SW480 (cell line): ENCODE measurements at regions not wholly inside any gene's neighbourhood (a gene's known extent, or its start where the extent isn't known, plus 50 kb on each side); places are given as distances from the start of the nearest gene placed in this dataset.
A peak's percentile ranks its signal among the peaks of the same experiment; 100 is the strongest.
"Not testable (repeated sequence)": the region's sequence is repeated elsewhere in the genome, so short reads cannot be mapped to it uniquely, and the experiment has no call there.

Experiments
- DNase-seq: peaks from one replicate; pipeline ENCODE4 v3.0.0-alpha.2; 2016; ENCODE audit warnings: low spot score

DNA sequence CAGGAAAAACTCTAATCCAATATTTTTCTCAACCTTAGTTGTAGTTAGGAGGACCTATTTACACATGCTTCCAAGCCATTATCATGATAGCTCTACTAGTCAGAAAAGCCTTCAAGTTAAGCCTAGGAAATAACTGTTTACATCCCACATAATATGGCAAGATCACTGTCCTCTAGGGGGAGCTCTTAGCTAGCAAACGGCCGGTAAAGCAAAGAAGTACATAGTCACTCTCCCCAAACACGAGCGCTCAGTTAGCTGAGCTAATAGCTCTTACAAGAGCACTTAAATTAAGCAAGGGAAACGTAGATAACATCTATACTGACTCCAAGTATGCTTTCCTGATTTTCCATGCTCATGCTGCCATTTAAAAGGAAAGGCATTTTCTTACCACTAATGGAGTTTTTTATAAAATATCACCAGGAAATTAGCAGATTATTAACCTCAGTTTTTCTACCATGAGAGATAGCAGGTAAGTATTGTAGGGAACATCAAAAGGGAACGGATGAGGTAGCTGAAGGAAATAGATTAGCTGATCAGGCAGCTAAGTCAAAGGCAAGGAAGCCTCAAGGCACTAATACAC is 100.6 kb upstream of the PABPC3 start:
- peak; percentile 85 for DNase-seq

DNA sequence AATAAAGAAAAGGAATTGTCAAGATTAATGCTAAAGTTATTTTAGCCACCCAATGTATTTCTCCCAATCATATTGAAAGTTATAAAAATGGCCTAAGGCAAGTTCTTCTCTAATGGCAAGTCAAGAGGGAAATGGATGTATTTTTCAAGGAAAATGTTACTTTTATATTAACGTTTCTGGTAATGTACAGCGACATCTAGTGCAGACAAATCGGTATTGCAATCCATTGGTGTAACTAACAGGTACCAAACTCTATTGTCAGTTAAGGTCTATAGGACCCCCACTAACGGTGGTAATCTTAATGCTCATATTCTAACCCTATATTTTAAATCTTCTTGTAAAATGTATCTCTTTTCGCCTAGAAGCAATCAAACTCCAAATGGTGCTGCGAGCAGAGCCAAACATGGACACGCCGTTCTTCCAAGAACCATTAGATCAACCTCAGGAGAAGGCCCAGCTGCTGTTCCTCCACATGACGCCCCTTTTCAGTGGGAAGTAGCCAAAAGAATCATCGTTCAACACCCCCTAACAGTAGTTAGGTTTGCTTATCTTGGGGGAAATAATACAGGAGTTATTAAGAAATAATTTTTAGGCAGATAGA is 98.5 kb upstream of the PABPC3 start:
- DNase-seq: peak; percentile 42

DNA sequence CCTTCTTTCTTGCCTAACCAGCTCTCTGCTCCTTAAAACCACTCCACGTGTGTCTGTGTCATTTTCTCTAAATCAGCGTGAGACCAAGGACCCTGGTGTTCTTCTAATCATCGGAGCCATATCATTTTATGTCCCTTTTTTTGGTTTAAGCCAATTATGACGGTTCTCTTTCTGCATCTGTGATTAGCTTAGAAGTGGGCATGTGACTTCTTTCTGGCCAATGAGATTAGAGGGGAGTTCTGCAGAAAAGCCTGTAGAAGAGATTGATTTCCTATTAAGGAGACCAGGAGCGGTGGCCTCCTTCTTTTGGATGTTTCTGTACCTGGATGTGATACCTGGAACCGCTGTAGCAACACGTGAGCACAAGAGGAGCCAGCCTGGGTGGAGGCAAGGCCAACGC is 97.5 kb upstream of the PABPC3 start:
- no peak for DNase-seq

DNA sequence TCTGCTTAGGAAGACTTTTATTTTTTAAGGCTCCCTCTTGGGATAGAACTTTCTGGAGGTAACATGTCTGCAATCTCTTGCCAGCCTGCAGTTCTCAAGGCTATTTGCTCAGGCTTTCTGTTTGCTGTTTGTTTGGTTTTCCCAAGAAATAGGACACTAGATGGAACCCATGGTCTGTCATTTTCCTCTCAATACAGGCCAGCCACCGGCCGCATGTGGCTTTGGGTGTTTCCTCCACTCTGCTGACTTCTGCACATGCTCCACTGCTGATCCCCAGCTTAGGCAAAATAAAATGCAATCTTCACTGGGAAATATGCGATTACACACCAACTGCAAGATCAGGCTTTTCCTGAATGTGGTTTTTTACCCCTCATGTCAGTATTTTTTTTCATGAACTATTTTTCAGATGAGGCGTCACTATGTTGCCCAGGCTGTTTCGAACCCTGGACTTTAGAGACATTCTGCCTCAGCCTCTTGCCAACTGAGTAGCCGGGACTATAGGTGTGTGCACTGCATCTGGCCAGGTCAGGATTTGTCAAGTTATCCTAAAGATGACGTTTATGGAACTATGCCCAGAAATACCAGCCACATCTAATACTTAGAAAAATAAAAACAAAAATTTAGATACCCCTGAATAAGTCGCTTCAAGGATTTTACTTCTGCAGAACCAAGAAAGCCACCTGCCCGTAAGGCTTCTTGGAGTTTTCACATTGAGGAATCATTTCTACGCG is 94.3 kb upstream of the PABPC3 start:
- peak; percentile 10 for DNase-seq

- DNase-seq: peak; percentile 62
Measured at GRCh38 chr13:25002311-25002710, 93.6 kb upstream of the PABPC3 start.

DNA sequence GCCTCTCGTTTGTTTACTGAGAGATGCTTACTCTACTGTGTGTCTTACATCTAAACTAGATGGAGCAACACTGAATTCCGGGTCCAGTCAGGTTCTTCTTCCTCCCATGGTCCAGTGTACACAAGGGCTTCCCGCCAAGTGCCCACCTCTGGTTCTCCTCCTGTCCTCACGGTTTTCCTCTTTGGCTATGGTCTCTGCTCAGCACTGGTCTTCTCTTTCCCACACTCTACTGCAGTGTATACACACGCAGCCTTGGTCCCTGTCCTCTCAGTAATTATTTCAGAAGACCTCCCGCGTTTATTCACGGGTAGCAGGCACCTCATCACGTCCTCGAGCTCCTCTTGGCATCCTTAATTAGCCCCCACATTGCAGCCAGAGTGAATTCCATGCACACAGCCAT is 91.4 kb upstream of the PABPC3 start:
- not testable (repeated sequence) for DNase-seq

DNA sequence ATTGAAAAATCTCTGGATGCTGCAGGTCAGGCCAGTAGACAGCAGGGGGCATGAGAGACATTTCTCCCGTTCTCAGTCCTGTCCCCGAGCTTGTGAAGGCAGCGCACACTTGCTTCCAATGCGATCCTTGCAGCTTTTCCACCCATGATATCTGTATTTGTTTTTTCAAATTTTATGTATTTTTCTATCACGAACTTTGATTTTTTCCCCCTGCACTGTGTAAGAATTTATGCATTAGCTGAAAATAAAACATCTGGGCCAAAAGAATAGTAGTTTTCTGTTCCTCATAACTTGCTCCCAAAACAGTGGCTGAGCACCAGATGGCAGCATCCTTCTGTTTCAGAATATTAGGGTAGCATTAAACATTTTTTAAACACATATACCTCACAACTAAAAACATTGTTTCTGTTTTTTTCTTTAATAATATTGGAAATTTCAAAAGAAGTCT is 90.9 kb upstream of the PABPC3 start:
- peak; percentile 46 for DNase-seq

DNA sequence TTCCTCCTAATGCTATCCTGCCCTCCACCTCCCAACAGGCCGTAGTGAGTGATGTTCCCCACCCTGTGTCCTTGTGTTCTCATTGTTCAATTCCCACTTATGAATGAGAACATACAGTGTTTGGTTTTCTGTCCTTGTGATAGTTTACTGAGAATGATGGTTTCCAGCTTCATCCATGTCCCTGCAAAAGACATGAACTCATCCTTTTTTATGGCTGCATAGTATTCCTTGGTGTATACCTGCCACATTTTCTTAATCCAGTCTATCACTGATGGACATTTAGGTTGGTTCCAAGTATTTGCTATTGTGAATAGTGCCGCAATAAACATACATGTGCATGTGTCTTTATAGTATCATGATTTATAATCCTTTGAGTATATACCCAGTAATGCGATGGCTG is 88.5 kb upstream of the PABPC3 start:
- not testable (repeated sequence) for DNase-seq

DNA sequence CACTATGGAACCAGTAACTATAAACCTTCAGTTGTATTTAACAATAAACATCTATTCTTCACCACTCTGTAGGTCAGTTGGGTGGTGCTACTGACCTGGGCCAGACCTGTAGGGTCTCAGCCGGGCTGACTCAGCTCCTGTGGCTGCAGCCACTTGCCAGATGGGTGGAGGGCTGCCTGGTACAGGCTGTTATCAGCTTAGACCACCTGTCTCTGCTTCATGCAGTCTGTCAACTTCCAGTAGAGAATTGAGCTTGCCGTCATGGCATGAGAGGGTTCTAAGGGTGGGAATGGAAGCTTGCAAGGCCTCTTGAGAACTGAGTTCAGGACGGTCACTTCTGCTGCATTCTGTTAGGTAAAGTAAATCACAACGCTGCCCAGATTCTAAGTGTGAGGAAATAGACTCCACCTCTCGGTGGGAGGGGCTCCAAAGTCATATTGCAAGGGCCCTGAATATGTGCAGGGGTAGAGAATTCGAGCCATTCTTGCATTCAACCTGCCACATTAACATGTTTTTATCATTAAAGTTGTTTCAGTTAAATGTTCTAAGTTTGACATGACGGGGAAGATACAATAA is 81.5 kb upstream of the PABPC3 start:
- DNase-seq: not testable (repeated sequence)

- DNase-seq: not testable (repeated sequence)
Measured at GRCh38 chr13:25017176-25017575, 78.8 kb upstream of the PABPC3 start.

DNA sequence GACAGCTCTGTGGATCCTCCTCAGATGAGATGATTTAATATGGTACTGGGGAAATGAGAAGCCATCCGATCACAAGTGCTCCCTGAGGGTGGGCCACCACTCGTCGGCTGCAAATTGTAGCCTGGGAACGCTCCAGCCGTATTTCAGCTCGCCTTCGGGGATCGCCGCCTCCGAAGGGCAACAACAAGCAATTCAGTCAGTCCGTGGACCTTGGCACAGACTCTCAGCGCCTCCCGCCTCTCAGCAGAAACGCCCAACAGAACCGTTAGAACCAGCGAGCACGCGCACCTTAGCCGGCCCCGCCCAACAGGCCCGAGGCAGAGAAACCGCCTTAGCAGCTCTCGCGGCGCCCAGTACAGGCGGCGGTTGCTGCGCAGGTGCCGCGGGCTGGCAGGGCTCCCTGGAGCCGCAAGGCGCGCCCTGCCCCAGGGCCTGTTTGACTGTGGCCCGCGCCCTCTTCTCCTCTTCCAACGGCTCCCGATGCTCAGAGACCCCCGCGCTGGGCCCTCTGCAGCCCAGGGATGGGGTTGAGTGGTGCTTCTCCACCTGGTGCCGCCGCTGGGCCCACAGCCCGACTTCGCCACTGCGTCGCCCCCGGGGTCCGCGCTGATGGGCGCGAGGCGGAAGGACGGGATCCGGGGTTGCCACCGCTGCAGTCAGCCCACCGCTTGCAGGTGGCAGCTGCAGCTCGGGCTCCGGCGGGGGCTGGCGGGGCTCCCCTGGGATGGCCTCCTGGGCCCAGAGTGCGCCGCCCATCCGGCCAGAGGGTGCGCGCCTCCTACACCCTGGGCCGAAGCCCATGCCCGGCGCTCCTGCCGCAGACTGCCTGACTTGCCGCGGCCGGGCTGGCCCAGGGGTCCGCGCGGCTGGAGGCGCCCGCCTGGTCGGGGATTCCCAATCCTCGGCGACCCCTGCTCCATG is 77.9 kb upstream of the PABPC3 start:
- DNase-seq: peak; percentile 57

DNA sequence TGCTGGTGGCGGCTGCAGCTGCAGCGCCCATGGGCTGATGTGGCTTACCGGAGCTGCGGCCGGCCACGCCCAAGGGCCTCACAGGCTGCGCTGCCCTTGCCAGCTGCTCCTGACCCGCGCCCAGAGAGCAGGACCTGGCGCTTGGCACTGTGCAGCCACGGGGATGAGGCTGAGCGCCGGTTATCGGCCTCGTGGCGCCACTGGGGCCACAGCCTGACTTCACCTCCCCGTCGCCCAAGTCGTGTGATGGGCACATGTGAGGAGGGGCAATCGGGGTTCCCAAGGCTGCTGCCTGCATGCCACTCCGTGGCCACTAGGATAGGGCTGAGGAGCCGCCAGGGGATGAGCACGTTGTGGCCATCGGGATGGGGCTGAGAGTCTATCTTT is 77.2 kb upstream of the PABPC3 start:
- DNase-seq: peak; percentile 46

GRCh38 chr13:25019741-25020140 is 76.2 kb upstream of the PABPC3 start:
- DNase-seq: not testable (repeated sequence)

GRCh38 chr13:25024175-25024574 is 71.8 kb upstream of the PABPC3 start:
- DNase-seq: no peak

- no peak for DNase-seq
Measured at GRCh38 chr13:25032160-25032559, 63.8 kb upstream of the PABPC3 start.

DNA sequence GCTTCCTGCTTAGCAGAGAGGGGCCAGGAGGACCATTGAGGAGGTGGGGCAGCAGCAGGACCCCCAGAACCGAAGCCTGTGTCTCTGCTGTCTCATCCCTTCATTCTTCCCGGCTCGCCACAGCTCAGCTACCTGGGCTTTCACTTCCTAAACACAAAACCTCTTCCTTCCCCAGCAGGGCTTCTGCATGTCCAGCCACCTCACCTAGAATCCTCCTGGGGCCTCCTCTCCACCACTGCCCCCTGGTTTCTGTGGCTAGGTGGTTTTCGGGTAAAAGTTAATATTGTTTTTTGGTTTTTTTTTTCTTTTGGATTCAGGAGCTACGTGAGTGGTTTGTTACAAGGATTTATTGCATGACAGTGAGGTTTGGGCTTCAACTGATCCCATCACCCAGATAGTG is 61.8 kb upstream of the PABPC3 start:
- DNase-seq: no peak

- DNase-seq: peak; percentile 73
Measured at GRCh38 chr13:25037057-25037813, 58.7 kb upstream of the PABPC3 start.

GRCh38 chr13:25042151-25042865 is 53.6 kb upstream of the PABPC3 start:
- no peak for DNase-seq

- no peak for DNase-seq
Measured at GRCh38 chr13:25044071-25044470, 51.9 kb upstream of the PABPC3 start.
